HEK293 (cell line): ENCODE measurements at regions not wholly inside any gene's neighbourhood (a gene's known extent, or its start where the extent isn't known, plus 50 kb on each side); places are given as distances from the start of the nearest gene placed in this dataset.

Source experiments
- CTCF ChIP-seq: fragments of 450-650 bp; formaldehyde crosslinking; IDR thresholded peaks from 2 replicates; pipeline ENCODE4 v1.5.1; 2016; ENCODE audit warnings: missing biosample characterization, missing genetic modification characterization
- OSR2 ChIP-seq: fragments of 450-650 bp; formaldehyde crosslinking; IDR thresholded peaks from 2 replicates; pipeline ENCODE4 v1.5.1; 2016; ENCODE audit warnings: missing biosample characterization, missing genetic modification characterization
- ZBTB1 ChIP-seq: fragments of 450-650 bp; formaldehyde crosslinking; IDR thresholded peaks from 2 replicates; pipeline ENCODE4 v1.5.1; 2016; ENCODE audit warnings: missing biosample characterization, missing genetic modification characterization
- ZBTB10 ChIP-seq: fragments of 450-650 bp; formaldehyde crosslinking; IDR thresholded peaks from 2 replicates; pipeline ENCODE4 v1.5.1; 2016; ENCODE audit warnings: missing biosample characterization, missing genetic modification characterization
- ZNF133 ChIP-seq: fragments of 450-650 bp; formaldehyde crosslinking; IDR thresholded peaks from 2 replicates; pipeline ENCODE4 v1.5.1; 2016; ENCODE audit warnings: missing biosample characterization, missing genetic modification characterization
- ZNF148 ChIP-seq: fragments of 450-650 bp; formaldehyde crosslinking; IDR thresholded peaks from 2 replicates; pipeline ENCODE4 v1.5.0; 2017; ENCODE audit warnings: missing biosample characterization, missing genetic modification characterization, borderline replicate concordance
- ZNF311 ChIP-seq: fragments of 450-650 bp; formaldehyde crosslinking; IDR thresholded peaks from 2 replicates; pipeline ENCODE4 v1.5.1; 2017; ENCODE audit warnings: missing biosample characterization, missing genetic modification characterization, borderline replicate concordance
- ZNF510 ChIP-seq: fragments of 450-650 bp; formaldehyde crosslinking; IDR thresholded peaks from 2 replicates; pipeline ENCODE4 v1.5.1; 2018; ENCODE audit warnings: mild to moderate bottlenecking, missing genetic modification characterization, missing biosample characterization; ENCODE audit not compliant: insufficient replicate concordance
- ZNF624 ChIP-seq: fragments of 450-650 bp; formaldehyde crosslinking; IDR thresholded peaks from 2 replicates; pipeline ENCODE4 v1.5.1; 2017; ENCODE audit warnings: missing biosample characterization, missing genetic modification characterization
- ZNF830 ChIP-seq: fragments of 450-650 bp; IDR thresholded peaks from 2 replicates; pipeline ENCODE4 v1.5.0; 2018; ENCODE audit warnings: missing biosample characterization, missing genetic modification characterization, low read depth, mild to moderate bottlenecking, moderate library complexity
- ZNF837 ChIP-seq: fragments of 450-650 bp; formaldehyde crosslinking; IDR thresholded peaks from 2 replicates; pipeline ENCODE4 v1.5.1; 2016; ENCODE audit warnings: missing biosample characterization, missing genetic modification characterization
- ZSCAN30 ChIP-seq: fragments of 450-650 bp; IDR thresholded peaks from 2 replicates; pipeline ENCODE4 v1.5.1; 2018; ENCODE audit warnings: missing biosample characterization, mild to moderate bottlenecking, missing genetic modification characterization, moderate library complexity
- TF ChIP-seq, protein P1 (sequence below): fragments of 450-650 bp; formaldehyde crosslinking; optimal IDR thresholded peaks from 2 replicates; pipeline ENCODE3; 2016; ENCODE audit warnings: missing biosample characterization, mild to moderate bottlenecking, missing genetic modification characterization

DNA sequence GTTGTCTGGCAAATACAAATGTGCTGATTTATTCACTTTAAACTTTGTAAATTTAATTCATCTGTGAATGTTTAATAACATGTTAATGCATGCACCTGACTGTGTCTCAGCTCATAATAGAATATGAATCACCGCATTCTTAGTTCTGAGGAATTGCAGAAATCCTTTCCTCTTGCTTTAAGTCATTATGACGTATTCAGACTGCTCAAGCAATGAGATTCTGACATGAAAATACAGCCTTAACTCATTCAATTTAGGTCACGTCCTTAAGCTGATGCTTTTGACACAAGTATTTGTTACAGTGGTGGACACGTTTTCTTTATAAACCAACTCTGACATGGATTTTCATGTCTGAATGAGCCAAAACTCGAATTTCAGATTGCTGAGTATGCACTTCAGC, 541.0 kb upstream of the KLF12 start:
- TF ChIP-seq ZNF830 (tag by site-specific recombination) (no peak), CTCF (tag by site-specific recombination) (no peak), ZNF311 (tag by site-specific recombination) (no peak), ZNF148 (tag by site-specific recombination) (no peak), ZSCAN30 (no peak), ZBTB1 (no peak), ZNF624 (tag by site-specific recombination) (no peak), OSR2 (tag by site-specific recombination) (no peak), ZNF510 (tag by site-specific recombination) (no peak), ZBTB10 (tag by site-specific recombination) (no peak), ZNF837 (no peak), ZNF133 (tag by site-specific recombination) (no peak)
- TF ChIP-seq, protein P1, sequence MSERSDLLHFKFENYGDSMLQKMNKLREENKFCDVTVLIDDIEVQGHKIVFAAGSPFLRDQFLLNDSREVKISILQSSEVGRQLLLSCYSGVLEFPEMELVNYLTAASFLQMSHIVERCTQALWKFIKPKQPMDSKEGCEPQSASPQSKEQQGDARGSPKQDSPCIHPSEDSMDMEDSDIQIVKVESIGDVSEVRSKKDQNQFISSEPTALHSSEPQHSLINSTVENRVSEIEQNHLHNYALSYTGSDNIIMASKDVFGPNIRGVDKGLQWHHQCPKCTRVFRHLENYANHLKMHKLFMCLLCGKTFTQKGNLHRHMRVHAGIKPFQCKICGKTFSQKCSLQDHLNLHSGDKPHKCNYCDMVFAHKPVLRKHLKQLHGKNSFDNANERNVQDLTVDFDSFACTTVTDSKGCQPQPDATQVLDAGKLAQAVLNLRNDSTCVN: no peak
